ENCODE measurements at regions not wholly inside any gene's neighbourhood (a gene's known extent, or its start where the extent isn't known, plus 50 kb on each side); places are given as distances from the start of the nearest gene placed in this dataset.

- Histone ChIP-seq H3K9me1 (ENCODE audit: control insufficient read depth, extremely low read depth, insufficient read depth, low read length) (no peaks in the 10 kb centered on the region), H3K9ac (ENCODE audit: control insufficient read depth, extremely low read depth, insufficient read depth, low read length) (no peak overlapping the region), H3K9me3 (ENCODE audit: control insufficient read depth, low read depth, low read length) (no peaks in the 10 kb centered on the region), H4K20me1 (ENCODE audit: control insufficient read depth, extremely low read depth, insufficient read depth, low read length) (no peaks in the 10 kb centered on the region), H2AFZ (ENCODE audit: control insufficient read depth, low read length) (no peak overlapping the region), H3K4me3 (ENCODE audit: control insufficient read depth in 2 of 3, extremely low read depth in 1 of 3, insufficient read depth in 2 of 3, low read depth in 1 of 3, low read length in 3 of 3) (no peak overlapping the region), H3K27ac (ENCODE audit: control insufficient read depth, insufficient read depth, low read length) (no peak overlapping the region), H3K4me1 (ENCODE audit: control insufficient read depth, extremely low read depth, insufficient read depth, low read length) (no peaks in the 10 kb centered on the region), H3K4me2 (ENCODE audit: control insufficient read depth, extremely low read depth, insufficient read depth, low read depth, low read length) (no peak overlapping the region), H3K79me2 (ENCODE audit: control insufficient read depth, insufficient read depth, low read length) (no peaks in the 10 kb centered on the region), H3K27me3 (ENCODE audit: control insufficient read depth, extremely low read depth, insufficient read depth, low read length) (peaks cover 5% of the 10 kb centered on the region), H3K36me3 (ENCODE audit: control insufficient read depth in 2 of 2, extremely low read depth in 1 of 2, insufficient read depth in 2 of 2, low read length in 2 of 2) (no peaks in the 10 kb centered on the region)
- FAIRE-seq (no peak), DNase-seq (ENCODE audit: low read depth, low spot score) (no peak)
- dilution Hi-C loops (cut with MboI; ENCODE audit: extremely low pct_ligation_motif_present, low sequenced_read_pairs), result loop anchor here (10.0 kb wide), 1 partner anchor 55 kb away; no protein-coding TSS in a partner anchor
- TF ChIP-seq EZH2 (IDR thresholded peaks at IDR 0.05; ENCODE audit: low read length), result no peak
- TF ChIP-seq CTCF (optimal IDR thresholded peaks at IDR 0.05 in 1 of 3, IDR thresholded peaks at IDR 0.05 in 1 of 3, conservative IDR thresholded peaks at IDR 0.05 in 1 of 3; ENCODE audit: extremely low read depth in 1 of 3, insufficient read depth in 2 of 3, low read length in 3 of 3), result no peak
Observed at GRCh38 chr16:55189682-55190636, 134.0 kb upstream of the IRX6 start.

GRCh38 chr16:55192734-55193133 lies 131.3 kb upstream of the IRX6 start:
- Histone ChIP-seq H3K4me3 (ENCODE audit: control insufficient read depth in 2 of 3, extremely low read depth in 1 of 3, insufficient read depth in 2 of 3, low read depth in 1 of 3, low read length in 3 of 3) (no peak overlapping the region), H3K27me3 (ENCODE audit: control insufficient read depth, extremely low read depth, insufficient read depth, low read length) (peaks cover 5% of the 10 kb centered on the region), H3K9ac (ENCODE audit: control insufficient read depth, extremely low read depth, insufficient read depth, low read length) (no peak overlapping the region), H3K9me3 (ENCODE audit: control insufficient read depth, low read depth, low read length) (no peaks in the 10 kb centered on the region), H3K27ac (ENCODE audit: control insufficient read depth, insufficient read depth, low read length) (no peak overlapping the region), H3K36me3 (ENCODE audit: control insufficient read depth in 2 of 2, extremely low read depth in 1 of 2, insufficient read depth in 2 of 2, low read length in 2 of 2) (no peaks in the 10 kb centered on the region), H2AFZ (ENCODE audit: control insufficient read depth, low read length) (no peak overlapping the region), H4K20me1 (ENCODE audit: control insufficient read depth, extremely low read depth, insufficient read depth, low read length) (no peaks in the 10 kb centered on the region), H3K4me2 (ENCODE audit: control insufficient read depth, extremely low read depth, insufficient read depth, low read depth, low read length) (no peak overlapping the region), H3K4me1 (ENCODE audit: control insufficient read depth, extremely low read depth, insufficient read depth, low read length) (no peaks in the 10 kb centered on the region), H3K79me2 (ENCODE audit: control insufficient read depth, insufficient read depth, low read length) (no peaks in the 10 kb centered on the region), H3K9me1 (ENCODE audit: control insufficient read depth, extremely low read depth, insufficient read depth, low read length) (no peaks in the 10 kb centered on the region)
- TF ChIP-seq EZH2 (IDR thresholded peaks at IDR 0.05; ENCODE audit: low read length) (no peak), CTCF (optimal IDR thresholded peaks at IDR 0.05 in 1 of 3, IDR thresholded peaks at IDR 0.05 in 1 of 3, conservative IDR thresholded peaks at IDR 0.05 in 1 of 3; ENCODE audit: extremely low read depth in 1 of 3, insufficient read depth in 2 of 3, low read length in 3 of 3) (no peak)
- DNase-seq (ENCODE audit: low read depth, low spot score) (no peak), FAIRE-seq (no peak)
- dilution Hi-C loops (cut with MboI; ENCODE audit: extremely low pct_ligation_motif_present, low sequenced_read_pairs), result no loop called here
